OCI-LY1 (cell line): ENCODE measurements at regions not wholly inside any gene's neighbourhood (a gene's known extent, or its start where the extent isn't known, plus 50 kb on each side); places are given as distances from the start of the nearest gene placed in this dataset.

Source experiments
- H2AFZ ChIP-seq: fragments of 200-600 bp; sonication (generic), shearing (Covaris generic); 2 replicates; pipeline ENCODE4 v1.6.0; 2014; ENCODE audit warnings: antibody characterized with exemption, mild to moderate bottlenecking, low read length
- H3F3A ChIP-seq: fragments of 200-600 bp; sonication (generic), shearing (Covaris generic); 2 replicates; pipeline ENCODE4 v1.6.0; 2014; ENCODE audit warnings: mild to moderate bottlenecking, antibody characterized with exemption, low read length, moderate library complexity; ENCODE audit not compliant: insufficient read depth
- H3K27ac ChIP-seq: fragments of 200-600 bp; sonication (generic); 2 replicates; pipeline ENCODE4 v1.5.1; 2014; ENCODE audit warnings: low read length, mixed run types, mild to moderate bottlenecking, low read depth; ENCODE audit not compliant: poor library complexity, severe bottlenecking
- H3K27me3 ChIP-seq: fragments of 200-600 bp; sonication (generic); 2 replicates; pipeline ENCODE4 v1.6.0; 2014; ENCODE audit warnings: antibody characterized with exemption, mild to moderate bottlenecking, low read length, moderate library complexity; ENCODE audit not compliant: insufficient read depth
- H3K36me3 ChIP-seq: fragments of 200-600 bp; sonication (generic); 2 replicates; pipeline ENCODE4 v1.6.1; 2014; ENCODE audit warnings: mild to moderate bottlenecking, antibody characterized with exemption, low read length, moderate library complexity, mixed read lengths; ENCODE audit not compliant: insufficient read depth
- H3K4me1 ChIP-seq: fragments of 200-600 bp; sonication (generic); 2 replicates; pipeline ENCODE4 v1.5.1; 2014; ENCODE audit warnings: mild to moderate bottlenecking, low read length, moderate library complexity; ENCODE audit not compliant: insufficient read depth, severe bottlenecking
- H3K4me2 ChIP-seq: fragments of 200-600 bp; sonication (generic), shearing (Covaris generic); 2 replicates; pipeline ENCODE4 v1.6.1; 2014; ENCODE audit warnings: low read length
- H3K4me3 ChIP-seq: fragments of 200-600 bp; sonication (generic); 2 replicates; pipeline ENCODE4 v1.5.1; 2014; ENCODE audit warnings: low read length, low read depth, mild to moderate bottlenecking, mixed read lengths; ENCODE audit not compliant: poor library complexity, severe bottlenecking
- H3K79me2 ChIP-seq: fragments of 200-600 bp; shearing (Covaris generic); 2 replicates; pipeline ENCODE4 v1.6.1; 2016; ENCODE audit warnings: mixed run types, low read length, mixed read lengths; ENCODE audit not compliant: insufficient read depth
- H3K9ac ChIP-seq: fragments of 200-600 bp; sonication (generic), shearing (Covaris generic); 2 replicates; pipeline ENCODE4 v1.6.1; 2014; ENCODE audit warnings: mild to moderate bottlenecking, low read length, mixed read lengths
- H3K9me2 ChIP-seq: fragments of 200-600 bp; sonication (generic), shearing (Covaris generic); 2 replicates; pipeline ENCODE4 v1.6.1; 2014; ENCODE audit warnings: low read depth, mild to moderate bottlenecking, low read length, mixed read lengths
- H3K9me3 ChIP-seq: fragments of 200-600 bp; shearing (Covaris generic); 2 replicates; pipeline ENCODE4 v1.6.1; 2014; ENCODE audit warnings: low read length, mixed read lengths
- H4K20me1 ChIP-seq: fragments of 200-600 bp; sonication (generic), shearing (Covaris generic); 2 replicates; pipeline ENCODE4 v1.6.0; 2016; ENCODE audit warnings: mild to moderate bottlenecking, low read length; ENCODE audit not compliant: insufficient read depth
- CTCF ChIP-seq: fragments of 200-600 bp; sonication (generic), shearing (Covaris generic); IDR thresholded peaks from 2 replicates; pipeline ENCODE4 v1.5.1; 2017; ENCODE audit warnings: mild to moderate bottlenecking, antibody characterized with exemption, low read length, moderate library complexity, mixed read lengths
- EZH2 ChIP-seq: fragments of 200-600 bp; sonication (generic), shearing (Covaris generic); IDR thresholded peaks from 2 replicates; pipeline ENCODE4 v1.8.0; 2017; ENCODE audit warnings: borderline replicate concordance, mixed run types, mild to moderate bottlenecking, antibody characterized with exemption, low read length, moderate library complexity, mixed read lengths

- no peaks in the 10 kb centered on the region for H3K79me2 ChIP-seq
- no peaks in the 10 kb centered on the region for H3K9me3 ChIP-seq
- H3F3A ChIP-seq = no peaks in the 10 kb centered on the region
- H4K20me1 ChIP-seq = no peaks in the 10 kb centered on the region
- no peak overlapping the region for H2AFZ ChIP-seq
- H3K9ac ChIP-seq = no peak overlapping the region
- H3K4me3 ChIP-seq = no peak overlapping the region
- H3K9me2 ChIP-seq = no peaks in the 10 kb centered on the region
- no peaks in the 10 kb centered on the region for H3K36me3 ChIP-seq
- TF ChIP-seq CTCF = no peak
- no peak for TF ChIP-seq EZH2
- H3K4me1 ChIP-seq = no peaks in the 10 kb centered on the region
- H3K27me3 ChIP-seq = no peaks in the 10 kb centered on the region
- no peak overlapping the region for H3K4me2 ChIP-seq
- no peak overlapping the region for H3K27ac ChIP-seq
Observed at GRCh38 chr14:99039331-99040041, 232.5 kb downstream of the BCL11B start.

- Histone ChIP-seq H3K27ac (no peak overlapping the region), H3K4me3 (no peak overlapping the region), H3F3A (no peaks in the 10 kb centered on the region), H3K4me1 (no peaks in the 10 kb centered on the region), H3K27me3 (no peaks in the 10 kb centered on the region), H4K20me1 (no peaks in the 10 kb centered on the region), H3K9me2 (no peaks in the 10 kb centered on the region), H3K9me3 (no peaks in the 10 kb centered on the region), H3K4me2 (no peak overlapping the region), H2AFZ (no peak overlapping the region), H3K79me2 (no peaks in the 10 kb centered on the region), H3K9ac (no peak overlapping the region), H3K36me3 (no peaks in the 10 kb centered on the region)
- TF ChIP-seq CTCF = no peak
- no peak for TF ChIP-seq EZH2
Observed at GRCh38 chr14:99040052-99040451, 231.9 kb downstream of the BCL11B start.

- H2AFZ ChIP-seq = no peak overlapping the region
- H3K36me3 ChIP-seq = no peaks in the 10 kb centered on the region
- H3K4me1 ChIP-seq = no peaks in the 10 kb centered on the region
- H3K9ac ChIP-seq = no peak overlapping the region
- no peak overlapping the region for H3K27ac ChIP-seq
- no peaks in the 10 kb centered on the region for H4K20me1 ChIP-seq
- H3K4me3 ChIP-seq = no peak overlapping the region
- TF ChIP-seq EZH2 (no peak), CTCF (no peak)
- no peaks in the 10 kb centered on the region for H3K27me3 ChIP-seq
- no peaks in the 10 kb centered on the region for H3K9me3 ChIP-seq
- no peak overlapping the region for H3K4me2 ChIP-seq
- no peaks in the 10 kb centered on the region for H3F3A ChIP-seq
- no peaks in the 10 kb centered on the region for H3K9me2 ChIP-seq
- no peaks in the 10 kb centered on the region for H3K79me2 ChIP-seq
Observed at GRCh38 chr14:99040711-99041110, 231.3 kb downstream of the BCL11B start.
